GM21360 (cell line): ENCODE measurements at regions not wholly inside any gene's neighbourhood (a gene's known extent, or its start where the extent isn't known, plus 50 kb on each side); places are given as distances from the start of the nearest gene placed in this dataset.

Source experiments
- ATAC-seq: cut with Tn5 transposase; IDR thresholded peaks from one replicate; pipeline ENCODE4 v1.9.1; 2021; ENCODE audit warnings: mild to moderate bottlenecking, moderate library complexity; ENCODE audit not compliant: unreplicated experiment

DNA sequence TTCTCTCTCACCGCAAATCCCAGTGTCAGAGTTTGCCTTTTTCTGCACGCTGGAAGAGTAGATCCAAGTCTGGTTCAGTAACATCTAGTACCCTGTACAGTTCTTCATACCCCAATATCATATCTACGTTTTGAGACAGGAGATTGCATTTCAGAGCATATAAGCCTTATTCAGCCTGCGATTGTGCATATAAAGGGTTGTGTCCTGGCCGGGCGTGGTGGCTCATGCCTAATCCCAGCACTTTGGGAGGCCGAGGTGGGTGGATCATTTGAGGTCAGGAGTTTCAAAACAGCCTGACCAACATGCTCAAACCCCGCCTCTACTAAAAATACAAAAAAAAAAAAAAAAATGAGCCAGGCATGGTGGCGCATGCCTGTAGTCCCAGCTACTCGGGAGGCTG is 104.9 kb downstream of the MTNR1B start:
- ATAC-seq, result no peak

DNA sequence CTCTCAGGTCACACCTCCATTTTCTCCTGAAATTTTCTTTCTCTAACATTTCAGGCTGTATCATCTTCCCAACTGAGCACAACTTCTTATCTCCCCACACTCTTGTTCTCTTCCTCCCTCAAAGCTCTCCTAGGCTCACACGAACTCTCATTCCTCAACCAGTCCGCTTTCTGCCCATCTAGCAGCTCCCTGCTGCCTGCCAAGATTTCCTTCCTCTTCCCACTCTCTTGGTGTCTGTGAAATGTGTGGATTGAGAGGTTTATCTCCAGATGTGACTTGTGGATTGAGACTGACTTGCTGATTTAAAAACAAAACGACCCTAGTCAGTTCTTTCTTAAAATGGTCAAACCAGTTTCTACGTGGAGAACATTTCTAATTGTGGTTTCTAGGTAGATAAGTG is 106.3 kb downstream of the MTNR1B start:
- ATAC-seq, result no peak

DNA sequence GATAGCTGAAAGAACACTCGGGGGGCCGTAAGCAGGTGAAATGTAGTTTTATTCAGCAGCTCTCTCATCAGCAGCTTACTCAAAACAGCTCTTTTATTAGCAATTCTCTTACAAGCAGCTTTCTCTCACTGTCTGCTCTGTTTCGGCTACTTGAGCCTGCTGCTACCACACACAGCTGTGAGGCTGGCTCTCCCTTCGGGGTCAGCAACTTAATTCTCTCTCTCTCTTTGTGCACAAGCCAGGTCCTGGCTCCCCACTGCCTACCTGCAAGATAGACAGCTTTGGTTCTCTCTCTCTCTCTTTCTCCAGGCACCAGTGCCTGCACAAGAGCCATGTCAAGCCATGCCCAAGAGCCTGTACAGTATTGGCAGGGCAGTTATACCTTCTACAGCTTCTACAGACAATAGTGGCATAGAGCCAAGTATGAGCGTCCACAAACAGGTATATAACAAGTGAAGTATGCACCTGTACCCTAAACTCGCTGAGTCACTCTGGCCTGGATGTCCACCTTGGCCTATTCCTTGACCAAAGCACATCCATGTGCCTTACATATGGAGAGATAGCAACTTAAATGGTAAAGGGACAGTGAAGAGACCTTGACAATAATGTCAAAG is 110.8 kb downstream of the MTNR1B start:
- no peak for ATAC-seq

DNA sequence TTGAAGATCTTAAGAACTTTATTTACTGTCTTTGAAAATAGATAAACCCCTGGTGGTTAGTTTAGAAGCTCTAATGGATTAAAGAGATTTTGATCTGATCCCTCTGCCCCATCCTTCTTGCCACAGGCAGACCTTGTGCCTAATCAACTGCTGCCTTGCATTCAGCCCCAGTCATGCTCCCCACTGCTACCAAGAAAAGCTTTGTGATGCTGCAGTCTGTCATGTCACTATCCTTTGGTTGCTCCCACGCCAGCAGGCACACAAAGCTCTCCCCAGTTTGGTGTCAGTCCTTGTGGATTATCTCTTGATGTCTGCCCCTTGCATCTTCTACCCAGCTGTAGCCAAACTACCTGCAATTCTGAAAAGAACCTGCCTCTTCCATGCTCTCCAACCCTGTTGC is 112.2 kb downstream of the MTNR1B start:
- no peak for ATAC-seq

DNA sequence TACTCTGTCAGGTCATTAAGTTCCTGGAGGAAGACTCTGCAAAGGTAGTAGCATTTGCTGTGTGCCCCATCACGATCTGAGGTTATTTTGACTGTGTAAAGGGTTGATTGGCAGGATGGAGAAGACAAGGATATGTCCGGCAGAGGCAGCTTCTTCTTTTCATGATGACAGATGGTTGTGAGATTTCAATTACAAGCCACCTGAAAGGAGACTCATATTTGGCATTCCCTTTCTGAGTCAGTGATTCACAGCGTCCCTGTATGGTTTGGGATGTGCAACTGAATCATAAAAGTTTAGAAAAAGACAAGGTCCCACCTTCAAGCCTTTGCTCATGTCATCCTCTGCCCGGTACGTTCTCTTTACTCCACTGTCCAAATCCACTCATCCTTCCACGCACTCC is 113.4 kb downstream of the MTNR1B start:
- ATAC-seq, result no peak

DNA sequence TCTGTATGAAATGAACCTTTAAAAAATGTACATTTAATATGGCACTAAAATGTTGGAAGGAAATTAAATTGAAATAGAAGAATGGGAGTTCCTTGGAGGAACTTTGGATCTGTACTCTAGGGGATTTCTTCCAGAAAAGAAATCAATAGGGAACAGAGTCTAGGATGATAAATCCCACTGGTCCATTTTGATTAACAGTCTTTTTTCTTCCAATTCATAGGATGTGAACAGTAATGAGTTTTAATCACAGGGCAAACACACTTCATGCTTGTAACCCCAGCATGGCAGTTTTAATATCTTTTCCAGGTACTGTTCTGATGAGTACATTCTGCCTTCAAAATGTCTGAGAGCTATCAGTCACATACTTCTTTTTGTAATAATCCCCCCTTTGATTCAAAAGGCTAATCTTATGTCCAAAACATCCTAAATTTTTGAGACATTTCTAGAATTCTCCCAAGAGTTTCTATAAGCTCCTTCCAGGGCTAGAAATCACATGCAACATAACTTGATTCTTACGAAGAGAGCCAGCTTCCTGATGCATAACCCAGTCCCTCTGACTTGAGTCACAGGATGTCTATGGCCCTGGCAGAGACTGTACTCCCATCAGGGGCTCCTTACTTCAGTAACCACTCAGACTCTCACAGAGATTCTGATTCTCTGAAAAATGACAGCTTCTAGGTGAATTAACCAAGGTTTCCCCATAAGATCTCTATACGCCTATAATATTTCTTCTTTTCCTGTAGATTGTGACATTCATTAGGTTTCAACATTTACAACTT is 112.9 kb downstream of the SLC36A4 start:
- no peak for ATAC-seq

DNA sequence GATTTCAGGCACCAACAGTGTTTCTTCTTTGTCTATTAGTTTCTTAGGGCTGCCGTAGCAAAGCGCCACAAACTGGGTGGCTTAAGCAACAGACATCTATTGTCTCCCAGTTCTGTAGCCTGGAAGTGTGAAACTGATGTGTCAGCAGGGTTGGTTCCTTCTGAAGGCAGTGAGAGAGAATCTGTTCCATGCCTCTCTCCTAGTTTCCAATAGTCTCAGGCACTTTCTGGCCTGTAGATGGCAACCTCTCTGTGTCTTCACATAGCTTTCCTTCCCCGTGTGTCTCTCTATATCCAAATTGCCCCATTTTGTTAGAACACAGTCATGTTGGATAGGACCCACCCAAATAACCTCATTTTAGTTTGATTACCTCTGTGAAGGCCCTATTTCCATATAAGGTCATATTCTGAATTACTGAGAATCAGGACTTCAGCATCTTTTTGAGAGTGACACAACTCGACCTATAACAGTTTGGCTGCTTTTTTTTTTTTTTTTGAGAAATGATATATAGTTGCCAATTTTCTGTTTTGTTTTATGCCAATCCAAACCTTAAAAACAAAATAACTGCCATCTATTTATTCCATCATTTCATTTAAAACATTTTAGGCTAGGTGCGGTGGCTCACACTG is 108.2 kb downstream of the SLC36A4 start:
- ATAC-seq, result peak; percentile 80
